Liver (tissue), 8 donors: ENCODE measurements at regions not wholly inside any gene's neighbourhood (a gene's known extent, or its start where the extent isn't known, plus 50 kb on each side); places are given as distances from the start of the nearest gene placed in this dataset.

Experiments used
- DNase-seq: peaks from one replicate; pipeline ENCODE4 v3.0.0-alpha.2; 2017; ENCODE audit warnings: low spot score
- H3K27ac ChIP-seq, 2 donors: one replicate each; pipeline ENCODE4 v1.7.0; 2013; ENCODE audit warnings: inconsistent platforms in 2 of 2, low read length in 2 of 2, control low read depth in 1 of 2, low read depth in 1 of 2, mild to moderate bottlenecking in 1 of 2
- H3K27me3 ChIP-seq, 4 donors: one replicate each; pipeline versions ENCODE4 v1.6.1 to v1.7.0; 2013; ENCODE audit warnings: low read length in 3 of 4, inconsistent platforms in 1 of 4, mild to moderate bottlenecking in 1 of 4, moderate library complexity in 1 of 4; ENCODE audit not compliant: control insufficient read depth in 4 of 4, insufficient read depth in 4 of 4
- H3K36me3 ChIP-seq, 4 donors: one replicate each; pipeline versions ENCODE4 v1.6.1 to v1.7.0; 2013; ENCODE audit warnings: low read length in 3 of 4, mild to moderate bottlenecking in 3 of 4, low read depth in 1 of 4, moderate library complexity in 1 of 4; ENCODE audit not compliant: control insufficient read depth in 4 of 4, insufficient read depth in 3 of 4
- H3K4me1 ChIP-seq, 4 donors: one replicate each; pipeline versions ENCODE4 v1.6.1 to v1.7.0; 2013; ENCODE audit warnings: low read length in 3 of 4, mild to moderate bottlenecking in 3 of 4, moderate library complexity in 1 of 4; ENCODE audit not compliant: control insufficient read depth in 4 of 4, insufficient read depth in 4 of 4
- H3K4me3 ChIP-seq, 3 donors: one replicate each; pipeline versions ENCODE4 v1.6.1 to v1.7.0; 2013; ENCODE audit warnings: low read length in 3 of 3, control low read depth in 1 of 3, low read depth in 1 of 3, mild to moderate bottlenecking in 1 of 3
- H3K9ac ChIP-seq, 2 donors: one replicate each; pipeline ENCODE4 v1.7.0; 2013; ENCODE audit warnings: low read length in 2 of 2, mild to moderate bottlenecking in 2 of 2, moderate library complexity in 2 of 2, control low read depth in 1 of 2, low read depth in 1 of 2
- H3K9me3 ChIP-seq, 4 donors: one replicate each; pipeline versions ENCODE4 v1.6.1 to v1.7.0; 2013; ENCODE audit warnings: low read length in 3 of 4; ENCODE audit not compliant: control insufficient read depth in 4 of 4
- EGR1 ChIP-seq, 2 donors: IDR thresholded peaks; 2 replicates each; pipeline ENCODE4 v1.6.1; 2016 to 2018; ENCODE audit warnings: antibody characterized with exemption in 2 of 2, low read depth in 2 of 2
- FOXA1 ChIP-seq: IDR thresholded peaks from 2 replicates; pipeline ENCODE4 v1.6.1; 2016; ENCODE audit warnings: antibody characterized with exemption
- FOXA2 ChIP-seq: IDR thresholded peaks from 2 replicates; pipeline ENCODE4 v1.6.1; 2016; ENCODE audit warnings: antibody characterized with exemption
- HNF4A ChIP-seq, 2 donors: conservative IDR thresholded peaks; 2 replicates each; pipeline ENCODE4 v1.6.1; 2016; ENCODE audit warnings: antibody characterized with exemption in 2 of 2, mild to moderate bottlenecking in 2 of 2
- JUND ChIP-seq, 2 donors: IDR thresholded peaks; 2 replicates each; pipeline ENCODE4 v1.6.1; 2016; ENCODE audit warnings: antibody characterized with exemption in 2 of 2
- NR2F2 ChIP-seq: IDR thresholded peaks from 2 replicates; pipeline ENCODE4 v1.6.1; 2016; ENCODE audit warnings: antibody characterized with exemption
- RAD21 ChIP-seq, 2 donors: IDR thresholded peaks; 2 replicates each; pipeline ENCODE4 v1.6.1; 2016; ENCODE audit warnings: antibody characterized with exemption in 2 of 2, mild to moderate bottlenecking in 2 of 2
- REST ChIP-seq: IDR thresholded peaks from 2 replicates; pipeline ENCODE4 v1.6.1; 2016; ENCODE audit warnings: antibody characterized with exemption, mild to moderate bottlenecking
- SP1 ChIP-seq: IDR thresholded peaks from 2 replicates; pipeline ENCODE4 v1.6.1; 2018; ENCODE audit warnings: antibody characterized with exemption, mild to moderate bottlenecking
- TAF1 ChIP-seq: conservative IDR thresholded peaks from 2 replicates; pipeline ENCODE4 v1.6.1; 2016; ENCODE audit warnings: antibody characterized with exemption, mild to moderate bottlenecking
- YY1 ChIP-seq: IDR thresholded peaks from 2 replicates; pipeline ENCODE4 v1.6.1; 2016; ENCODE audit warnings: antibody characterized with exemption, mild to moderate bottlenecking
- WGBS: extraction: QIAGEN DNeasy Blood & Tissue Kit; methylation state at CpG from one replicate; pipeline ENCODE4 v1.1.7; 2013; 5-methylcytosine and 5-hydroxymethylcytosine counted together
- TF ChIP-seq, protein P1 (sequence below): IDR thresholded peaks from 2 replicates; pipeline ENCODE4 v1.6.1; 2016; ENCODE audit warnings: antibody characterized with exemption
- TF ChIP-seq, protein P2 (sequence below): IDR thresholded peaks from 2 replicates; pipeline ENCODE4 v1.6.1; 2016; ENCODE audit warnings: antibody characterized with exemption
- TF ChIP-seq, protein P3 (sequence below): fragments of 150-350 bp; IDR thresholded peaks from 2 replicates; pipeline ENCODE4 v1.5.1; 2017; ENCODE audit warnings: improper control_type of control experiment, low read depth, low read length; ENCODE audit not compliant: missing input control
- TF ChIP-seq, protein P4 (sequence below): IDR thresholded peaks from 2 replicates; pipeline ENCODE4 v1.6.1; 2016; ENCODE audit warnings: antibody characterized with exemption
- donor health status: healthy.
- donor health status: healthy.
- donor health status: healthy.
- donor health status: healthy.
- donor health status: healthy.

DNA sequence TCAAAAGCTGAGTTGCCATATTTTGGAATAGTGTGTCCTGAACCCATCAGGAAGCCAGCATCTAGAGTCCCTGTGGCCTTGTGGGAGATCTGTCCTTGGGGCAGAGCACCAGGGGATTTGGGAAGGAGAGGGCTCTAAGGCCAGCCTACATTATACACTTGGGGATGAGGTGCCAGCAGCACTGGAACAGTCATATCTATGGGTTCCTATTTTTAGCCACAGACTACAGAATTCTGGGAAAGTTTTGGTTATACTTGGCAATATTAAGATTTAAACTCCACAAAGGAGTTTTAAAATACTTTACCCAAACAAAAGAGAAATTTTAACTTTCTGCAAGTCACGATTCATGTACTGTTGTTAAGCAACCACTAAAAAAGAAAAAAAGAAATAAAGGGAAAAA lies 405.7 kb upstream of the MMADHC start:
- DNase-seq: no peak
- Histone ChIP-seq H3K27me3 (no peaks in the 10 kb centered on the region), H3K4me3 (no peak overlapping the region), H3K4me1 (peaks cover 3 to 27% (median 8%) of the 10 kb centered on the region in 4 donors), H3K27ac (no peak overlapping the region), H3K36me3 (no peaks in the 10 kb centered on the region), H3K9me3 (no peaks in the 10 kb centered on the region), H3K9ac (no peak overlapping the region)
- WGBS: 88% methylated on average over 1 of the region's 1 CpG
- TF ChIP-seq, protein P1, sequence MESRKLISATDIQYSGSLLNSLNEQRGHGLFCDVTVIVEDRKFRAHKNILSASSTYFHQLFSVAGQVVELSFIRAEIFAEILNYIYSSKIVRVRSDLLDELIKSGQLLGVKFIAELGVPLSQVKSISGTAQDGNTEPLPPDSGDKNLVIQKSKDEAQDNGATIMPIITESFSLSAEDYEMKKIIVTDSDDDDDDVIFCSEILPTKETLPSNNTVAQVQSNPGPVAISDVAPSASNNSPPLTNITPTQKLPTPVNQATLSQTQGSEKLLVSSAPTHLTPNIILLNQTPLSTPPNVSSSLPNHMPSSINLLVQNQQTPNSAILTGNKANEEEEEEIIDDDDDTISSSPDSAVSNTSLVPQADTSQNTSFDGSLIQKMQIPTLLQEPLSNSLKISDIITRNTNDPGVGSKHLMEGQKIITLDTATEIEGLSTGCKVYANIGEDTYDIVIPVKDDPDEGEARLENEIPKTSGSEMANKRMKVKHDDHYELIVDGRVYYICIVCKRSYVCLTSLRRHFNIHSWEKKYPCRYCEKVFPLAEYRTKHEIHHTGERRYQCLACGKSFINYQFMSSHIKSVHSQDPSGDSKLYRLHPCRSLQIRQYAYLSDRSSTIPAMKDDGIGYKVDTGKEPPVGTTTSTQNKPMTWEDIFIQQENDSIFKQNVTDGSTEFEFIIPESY: no peak
- TF ChIP-seq REST (no peak), YY1 (no peak), NR2F2 (no peak), FOXA2 (no peak), HNF4A (conservative IDR thresholded peaks at IDR 0.05) (no peak), JUND (IDR thresholded peaks at IDR 0.05) (no peak), SP1 (no peak), FOXA1 (no peak), RAD21 (IDR thresholded peaks at IDR 0.05) (no peak), EGR1 (IDR thresholded peaks at IDR 0.05; ENCODE audit: low read depth in 2 of 2) (no peak), TAF1 (no peak)
- TF ChIP-seq, protein P2, sequence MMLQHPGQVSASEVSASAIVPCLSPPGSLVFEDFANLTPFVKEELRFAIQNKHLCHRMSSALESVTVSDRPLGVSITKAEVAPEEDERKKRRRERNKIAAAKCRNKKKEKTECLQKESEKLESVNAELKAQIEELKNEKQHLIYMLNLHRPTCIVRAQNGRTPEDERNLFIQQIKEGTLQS: no peak
- TF ChIP-seq, protein P3, sequence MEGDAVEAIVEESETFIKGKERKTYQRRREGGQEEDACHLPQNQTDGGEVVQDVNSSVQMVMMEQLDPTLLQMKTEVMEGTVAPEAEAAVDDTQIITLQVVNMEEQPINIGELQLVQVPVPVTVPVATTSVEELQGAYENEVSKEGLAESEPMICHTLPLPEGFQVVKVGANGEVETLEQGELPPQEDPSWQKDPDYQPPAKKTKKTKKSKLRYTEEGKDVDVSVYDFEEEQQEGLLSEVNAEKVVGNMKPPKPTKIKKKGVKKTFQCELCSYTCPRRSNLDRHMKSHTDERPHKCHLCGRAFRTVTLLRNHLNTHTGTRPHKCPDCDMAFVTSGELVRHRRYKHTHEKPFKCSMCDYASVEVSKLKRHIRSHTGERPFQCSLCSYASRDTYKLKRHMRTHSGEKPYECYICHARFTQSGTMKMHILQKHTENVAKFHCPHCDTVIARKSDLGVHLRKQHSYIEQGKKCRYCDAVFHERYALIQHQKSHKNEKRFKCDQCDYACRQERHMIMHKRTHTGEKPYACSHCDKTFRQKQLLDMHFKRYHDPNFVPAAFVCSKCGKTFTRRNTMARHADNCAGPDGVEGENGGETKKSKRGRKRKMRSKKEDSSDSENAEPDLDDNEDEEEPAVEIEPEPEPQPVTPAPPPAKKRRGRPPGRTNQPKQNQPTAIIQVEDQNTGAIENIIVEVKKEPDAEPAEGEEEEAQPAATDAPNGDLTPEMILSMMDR: no peak
- TF ChIP-seq, protein P4, sequence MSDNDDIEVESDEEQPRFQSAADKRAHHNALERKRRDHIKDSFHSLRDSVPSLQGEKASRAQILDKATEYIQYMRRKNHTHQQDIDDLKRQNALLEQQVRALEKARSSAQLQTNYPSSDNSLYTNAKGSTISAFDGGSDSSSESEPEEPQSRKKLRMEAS: no peak

- WGBS: 38% methylated on average over 1 of the region's 1 CpG
- TF ChIP-seq, protein P2: no peak
- TF ChIP-seq, protein P4: no peak
- TF ChIP-seq, protein P3: no peak
- no peak for TF ChIP-seq HNF4A (conservative IDR thresholded peaks at IDR 0.05)
- no peak overlapping the region for H3K27ac ChIP-seq
- no peaks in the 10 kb centered on the region for H3K36me3 ChIP-seq
- no peaks in the 10 kb centered on the region for H3K9me3 ChIP-seq
- peaks cover 3 to 31% (median 8%) of the 10 kb centered on the region in 4 donors for H3K4me1 ChIP-seq
- no peak overlapping the region for H3K9ac ChIP-seq
- H3K27me3 ChIP-seq: no peaks in the 10 kb centered on the region
- H3K4me3 ChIP-seq: no peak overlapping the region
- no peak for DNase-seq
These were observed 404.0 kb upstream of the MMADHC start for GRCh38 chr2:149991576-149991975.
